Osteoblast (primary cell): ENCODE measurements at regions not wholly inside any gene's neighbourhood (a gene's known extent, or its start where the extent isn't known, plus 50 kb on each side); places are given as distances from the start of the nearest gene placed in this dataset.
"Not testable (repeated sequence)": the region's sequence is repeated elsewhere in the genome, so short reads cannot be mapped to it uniquely, and the experiment has no call there.

ENCODE experiments used
- DNase-seq: peaks from one replicate; pipeline ENCODE4 v3.0.0; 2011; ENCODE audit warnings: low spot score, mixed read lengths; ENCODE audit not compliant: insufficient read length; ENCODE audit errors: missing footprints
- H2AFZ ChIP-seq: 2 replicates; pipeline ENCODE4 v1.6.0; 2011; ENCODE audit warnings: mild to moderate bottlenecking, low read length
- H3K27ac ChIP-seq: 2 replicates; pipeline ENCODE4 v1.5.1; 2011; ENCODE audit warnings: mild to moderate bottlenecking, low read depth, low read length, moderate library complexity
- H3K27me3 ChIP-seq: 2 replicates; pipeline ENCODE4 v1.6.0; 2012; ENCODE audit warnings: mild to moderate bottlenecking, control low read depth, inconsistent platforms, low read length, moderate library complexity; ENCODE audit not compliant: insufficient read depth
- H3K36me3 ChIP-seq: 2 replicates; pipeline ENCODE4 v1.5.1; 2011; ENCODE audit warnings: mild to moderate bottlenecking, low read length, control low read depth, moderate library complexity; ENCODE audit not compliant: insufficient read depth
- H3K4me1 ChIP-seq: 2 replicates; pipeline ENCODE4 v1.5.1; 2011; ENCODE audit warnings: mild to moderate bottlenecking, low read length, control low read depth, moderate library complexity; ENCODE audit not compliant: insufficient read depth
- H3K4me2 ChIP-seq: 2 replicates; pipeline ENCODE4 v1.6.0; 2011; ENCODE audit warnings: mild to moderate bottlenecking, low read length; ENCODE audit not compliant: insufficient read depth
- H3K4me3 ChIP-seq: fragments of 200-600 bp; sonication (generic); 3 replicates; pipeline ENCODE4 v1.5.1; 2012; ENCODE audit warnings: mild to moderate bottlenecking, low read length, inconsistent platforms; ENCODE audit not compliant: insufficient read depth
- H3K79me2 ChIP-seq: 2 replicates; pipeline ENCODE4 v1.6.0; 2012; ENCODE audit warnings: mild to moderate bottlenecking, low read length, control low read depth, inconsistent platforms; ENCODE audit not compliant: insufficient read depth
- H3K9me3 ChIP-seq: 2 replicates; pipeline ENCODE4 v1.5.1; 2011; ENCODE audit warnings: low read depth, low read length, control low read depth
- H4K20me1 ChIP-seq: 2 replicates; pipeline ENCODE4 v1.6.0; 2012; ENCODE audit warnings: mild to moderate bottlenecking, low read length, control low read depth; ENCODE audit not compliant: insufficient read depth
- CTCF ChIP-seq: IDR thresholded peaks from 2 replicates; pipeline ENCODE4 v1.5.1; 2011; ENCODE audit warnings: mild to moderate bottlenecking, low read depth, low read length, moderate library complexity; ENCODE audit errors: extremely low read depth

- no peak overlapping the region for H3K4me3 ChIP-seq
- H3K27me3 ChIP-seq, result no peaks in the 10 kb centered on the region
- H3K36me3 ChIP-seq, result no peaks in the 10 kb centered on the region
- H3K4me2 ChIP-seq, result no peak overlapping the region
- no peak overlapping the region for H2AFZ ChIP-seq
- no peaks in the 10 kb centered on the region for H3K9me3 ChIP-seq
- peaks cover 4% of the 10 kb centered on the region for H3K4me1 ChIP-seq
- no peaks in the 10 kb centered on the region for H3K79me2 ChIP-seq
- DNase-seq, result no peak
- TF ChIP-seq CTCF, result no peak
- no peaks in the 10 kb centered on the region for H4K20me1 ChIP-seq
- H3K27ac ChIP-seq, result no peak overlapping the region
Measured at GRCh38 chr5:67765697-67766096, 449.9 kb upstream of the PIK3R1 start.

GRCh38 chr5:67757771-67758170, 457.8 kb upstream of the PIK3R1 start:
- not testable (repeated sequence) for H3K4me1 ChIP-seq, DNase-seq, H3K27ac ChIP-seq, H4K20me1 ChIP-seq, H3K4me3 ChIP-seq, H3K27me3 ChIP-seq, H3K79me2 ChIP-seq, H2AFZ ChIP-seq, H3K9me3 ChIP-seq, H3K36me3 ChIP-seq, H3K4me2 ChIP-seq

- H3K9me3 ChIP-seq, result peaks cover 2% of the 10 kb centered on the region
- H3K4me1 ChIP-seq, result no peaks in the 10 kb centered on the region
- TF ChIP-seq CTCF, result no peak
- no peaks in the 10 kb centered on the region for H3K36me3 ChIP-seq
- no peaks in the 10 kb centered on the region for H3K27me3 ChIP-seq
- no peaks in the 10 kb centered on the region for H3K79me2 ChIP-seq
- H3K27ac ChIP-seq, result no peak overlapping the region
- DNase-seq, result no peak
- no peak overlapping the region for H3K4me3 ChIP-seq
- H3K4me2 ChIP-seq, result no peak overlapping the region
- no peaks in the 10 kb centered on the region for H4K20me1 ChIP-seq
- no peak overlapping the region for H2AFZ ChIP-seq
Measured at GRCh38 chr5:67752357-67752708, 463.2 kb upstream of the PIK3R1 start.

- Histone ChIP-seq H3K9me3 (peaks cover 2% of the 10 kb centered on the region), H2AFZ (no peak overlapping the region), H3K27ac (no peak overlapping the region), H3K4me1 (no peaks in the 10 kb centered on the region), H3K36me3 (no peaks in the 10 kb centered on the region), H3K4me3 (no peak overlapping the region), H4K20me1 (no peaks in the 10 kb centered on the region), H3K27me3 (no peaks in the 10 kb centered on the region), H3K79me2 (no peaks in the 10 kb centered on the region), H3K4me2 (no peak overlapping the region)
- no peak for TF ChIP-seq CTCF
- no peak for DNase-seq
Measured at GRCh38 chr5:67748165-67748690, 467.3 kb upstream of the PIK3R1 start.
